Left ventricle myocardium inferior (tissue), 1 donor: ENCODE measurements at regions not wholly inside any gene's neighbourhood (a gene's known extent, or its start where the extent isn't known, plus 50 kb on each side); places are given as distances from the start of the nearest gene placed in this dataset.

ENCODE experiments used
- DNase-seq: peaks from one replicate; pipeline ENCODE4 v3.0.0-alpha.2; 2020
- H3K27ac ChIP-seq: fragments of 200-600 bp; replicated peaks from 2 replicates; pipeline ENCODE4 v1.8.0; 2021
- H3K27me3 ChIP-seq: fragments of 200-600 bp; 2 replicates; pipeline ENCODE4 v1.8.0; 2021; ENCODE audit warnings: low read depth
- H3K36me3 ChIP-seq: fragments of 200-600 bp; 2 replicates; pipeline ENCODE4 v1.8.0; 2021
- H3K4me1 ChIP-seq: fragments of 200-600 bp; 2 replicates; pipeline ENCODE4 v1.8.0; 2021
- H3K4me3 ChIP-seq: fragments of 200-600 bp; 2 replicates; pipeline ENCODE4 v1.8.0; 2021; ENCODE audit warnings: mild to moderate bottlenecking, moderate library complexity
- H3K9me3 ChIP-seq: fragments of 200-600 bp; replicated peaks from 2 replicates; pipeline ENCODE4 v1.8.0; 2021
- CTCF ChIP-seq: fragments of 200-600 bp; IDR thresholded peaks from 2 replicates; pipeline ENCODE4 v1.8.0; 2021; ENCODE audit warnings: antibody characterized with exemption, mild to moderate bottlenecking, borderline replicate concordance
- intact Hi-C: fragments of 100-400 bp; cut with micrococcal nuclease; formaldehyde crosslinking; loops from one replicate; pipeline ENCODE4 v1.11.0; 2022
- donor health status: DM: no; HTN: yes; CAD: no; lungs with severe emphysema.

- peaks cover 7% of the 10 kb centered on the region for H3K9me3 ChIP-seq
- no peaks in the 10 kb centered on the region for H3K27me3 ChIP-seq
- no peaks in the 10 kb centered on the region for H3K36me3 ChIP-seq
- intact Hi-C loops = no loop called here
- TF ChIP-seq CTCF = no peak
- no peaks in the 10 kb centered on the region for H3K4me1 ChIP-seq
- no peak overlapping the region for H3K4me3 ChIP-seq
- H3K27ac ChIP-seq = no peak overlapping the region
- no peak for DNase-seq
These were observed 286.8 kb downstream of the ARL6IP6 start for GRCh38 chr2:153005071-153005730.

GRCh38 chr2:153004627-153005026, 286.2 kb downstream of the ARL6IP6 start:
- Histone ChIP-seq H3K4me3 (no peak overlapping the region), H3K4me1 (no peaks in the 10 kb centered on the region), H3K36me3 (no peaks in the 10 kb centered on the region), H3K9me3 (peaks cover 7% of the 10 kb centered on the region), H3K27ac (no peak overlapping the region), H3K27me3 (no peaks in the 10 kb centered on the region)
- intact Hi-C loops = no loop called here
- no peak for TF ChIP-seq CTCF
- no peak for DNase-seq

GRCh38 chr2:152974146-152974545, 255.7 kb downstream of the ARL6IP6 start:
- H3K27ac ChIP-seq = no peak overlapping the region
- H3K4me1 ChIP-seq = no peaks in the 10 kb centered on the region
- TF ChIP-seq CTCF = no peak
- no peak overlapping the region for H3K4me3 ChIP-seq
- no peaks in the 10 kb centered on the region for H3K36me3 ChIP-seq
- H3K9me3 ChIP-seq = peaks cover 17% of the 10 kb centered on the region
- no peaks in the 10 kb centered on the region for H3K27me3 ChIP-seq
- intact Hi-C loops = no loop called here
- no peak for DNase-seq

GRCh38 chr2:152971685-152972084, 253.3 kb downstream of the ARL6IP6 start:
- no peak overlapping the region for H3K4me3 ChIP-seq
- H3K36me3 ChIP-seq = no peaks in the 10 kb centered on the region
- H3K27me3 ChIP-seq = no peaks in the 10 kb centered on the region
- H3K27ac ChIP-seq = no peak overlapping the region
- peaks cover 17% of the 10 kb centered on the region for H3K9me3 ChIP-seq
- TF ChIP-seq CTCF = no peak
- intact Hi-C loops = no loop called here
- no peak for DNase-seq
- H3K4me1 ChIP-seq = no peaks in the 10 kb centered on the region

GRCh38 chr2:152962446-152962845, 244.0 kb downstream of the ARL6IP6 start:
- Histone ChIP-seq H3K9me3 (no peaks in the 10 kb centered on the region), H3K27ac (no peak overlapping the region), H3K4me1 (no peaks in the 10 kb centered on the region), H3K4me3 (no peak overlapping the region), H3K36me3 (no peaks in the 10 kb centered on the region), H3K27me3 (no peaks in the 10 kb centered on the region)
- no peak for DNase-seq
- TF ChIP-seq CTCF = no peak
- intact Hi-C loops = no loop called here

GRCh38 chr2:152961351-152961750, 242.9 kb downstream of the ARL6IP6 start:
- no peaks in the 10 kb centered on the region for H3K9me3 ChIP-seq
- intact Hi-C loops = no loop called here
- H3K4me3 ChIP-seq = no peak overlapping the region
- no peaks in the 10 kb centered on the region for H3K4me1 ChIP-seq
- H3K27me3 ChIP-seq = no peaks in the 10 kb centered on the region
- TF ChIP-seq CTCF = no peak
- no peak overlapping the region for H3K27ac ChIP-seq
- H3K36me3 ChIP-seq = no peaks in the 10 kb centered on the region
- no peak for DNase-seq
